Heart left ventricle (tissue), 13 donors: ENCODE measurements at regions not wholly inside any gene's neighbourhood (a gene's known extent, or its start where the extent isn't known, plus 50 kb on each side); places are given as distances from the start of the nearest gene placed in this dataset.
A peak's percentile ranks its signal among the peaks of the same experiment; 100 is the strongest.

Experiments used
- POLR2A ChIP-seq, 2 donors: fragments of 450-650 bp; IDR thresholded peaks; one replicate each; pipeline ENCODE4 v1.6.1; 2017; ENCODE audit warnings: antibody characterized with exemption in 2 of 2, mild to moderate bottlenecking in 2 of 2, moderate library complexity in 2 of 2
- TF ChIP-seq, protein P1 (sequence below), 12 donors: fragments of 200-600 bp; sonication (generic) in 4 of 12; IDR thresholded peaks; one replicate each; pipeline versions ENCODE4 v1.5.0 to v1.8.0; 2018 to 2022; ENCODE audit warnings: antibody characterized with exemption in 12 of 12, mild to moderate bottlenecking in 5 of 12
- donor health status: ischemic (EF 13 %, LVEDD 7.1; RV severe dilation, severe dysfunction).
- donor health status: DM: no; HTN: yes; CAD: no.
- donor health status: DM: no; HTN: no; CAD: no.
- donor health status: ischemic (EF 25% LVEDD 6.9; RV normal size, moderate dysfunction).
- donor health status: ischemic (EF 25% LVEDD 5.7; RV mildly dilated, moderate dysfunction).
- donor health status: ischemic (EF 35%, LVEDD 5.7; RV mildly dilated, moderate dysfunction).
- donor health status: nonischemic (EF 11% LVEDD 7.7; RV severe dilation, severe dysfunction).
- donor health status: DM: yes; HTN: yes; CAD: no.
- donor health status: PGD.
- donor health status: ischemic (EF 29% LVEDD 5.4; RV normal size, mild dysfunction).
- donor health status: nonischemic (EF 23%, LVEDD 6.1; RV moderate dilation, normal function).

DNA sequence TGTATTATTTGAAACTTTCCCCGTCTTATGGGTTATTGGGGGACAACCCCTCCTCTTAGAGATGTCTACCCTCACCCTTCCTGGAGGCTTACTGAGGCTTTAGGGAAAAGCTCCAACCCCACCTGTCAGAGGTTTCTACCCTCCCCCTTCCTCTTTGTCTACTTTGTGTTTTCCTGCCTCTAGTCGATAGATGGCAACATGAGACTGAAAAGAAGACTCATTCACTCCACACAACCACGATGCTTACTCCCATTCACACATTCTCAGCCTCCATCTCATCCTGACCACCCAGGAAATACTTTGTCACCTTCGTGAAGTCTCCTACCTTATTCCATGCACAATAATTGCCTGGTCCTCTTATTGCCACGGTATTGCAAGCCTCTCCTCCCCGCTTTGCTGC is 72.4 kb upstream of the KDM5D start:
- TF ChIP-seq, protein P1, sequence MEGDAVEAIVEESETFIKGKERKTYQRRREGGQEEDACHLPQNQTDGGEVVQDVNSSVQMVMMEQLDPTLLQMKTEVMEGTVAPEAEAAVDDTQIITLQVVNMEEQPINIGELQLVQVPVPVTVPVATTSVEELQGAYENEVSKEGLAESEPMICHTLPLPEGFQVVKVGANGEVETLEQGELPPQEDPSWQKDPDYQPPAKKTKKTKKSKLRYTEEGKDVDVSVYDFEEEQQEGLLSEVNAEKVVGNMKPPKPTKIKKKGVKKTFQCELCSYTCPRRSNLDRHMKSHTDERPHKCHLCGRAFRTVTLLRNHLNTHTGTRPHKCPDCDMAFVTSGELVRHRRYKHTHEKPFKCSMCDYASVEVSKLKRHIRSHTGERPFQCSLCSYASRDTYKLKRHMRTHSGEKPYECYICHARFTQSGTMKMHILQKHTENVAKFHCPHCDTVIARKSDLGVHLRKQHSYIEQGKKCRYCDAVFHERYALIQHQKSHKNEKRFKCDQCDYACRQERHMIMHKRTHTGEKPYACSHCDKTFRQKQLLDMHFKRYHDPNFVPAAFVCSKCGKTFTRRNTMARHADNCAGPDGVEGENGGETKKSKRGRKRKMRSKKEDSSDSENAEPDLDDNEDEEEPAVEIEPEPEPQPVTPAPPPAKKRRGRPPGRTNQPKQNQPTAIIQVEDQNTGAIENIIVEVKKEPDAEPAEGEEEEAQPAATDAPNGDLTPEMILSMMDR (IDR thresholded peaks at IDR 0.05): peak in 3 of 12 donors; percentile 12 to 27 (median 19)
- no peak for TF ChIP-seq POLR2A (IDR thresholded peaks at IDR 0.05)
